NCI-H2107 treated with DMSO at 0.1 percent for 48 hours (cell line): ENCODE measurements at regions not wholly inside any gene's neighbourhood (a gene's known extent, or its start where the extent isn't known, plus 50 kb on each side); places are given as distances from the start of the nearest gene placed in this dataset.
"Not testable (repeated sequence)": the region's sequence is repeated elsewhere in the genome, so short reads cannot be mapped to it uniquely, and the experiment has no call there.

Experiments used
- DNase-seq: peaks from one replicate; lab custom pipeline; 2025; ENCODE audit not compliant: unreplicated experiment; lab: John Stamatoyannopoulos, UW

GRCh38 chr9:10818206-10818605 lies 205.4 kb upstream of the PTPRD start:
- no peak for DNase-seq

- no peak for DNase-seq
Measured at GRCh38 chr9:10835791-10836463, 223.1 kb upstream of the PTPRD start.

GRCh38 chr9:10843151-10843550 lies 230.3 kb upstream of the PTPRD start:
- DNase-seq = no peak

GRCh38 chr9:10855847-10856246 lies 243.0 kb upstream of the PTPRD start:
- DNase-seq = no peak

GRCh38 chr9:10858817-10859216 lies 246.0 kb upstream of the PTPRD start:
- no peak for DNase-seq

- DNase-seq = no peak
Measured at GRCh38 chr9:10863476-10863875, 250.7 kb upstream of the PTPRD start.

- no peak for DNase-seq
Measured at GRCh38 chr9:10867194-10867593, 254.4 kb upstream of the PTPRD start.

GRCh38 chr9:10869687-10870086 lies 256.9 kb upstream of the PTPRD start:
- no peak for DNase-seq

- DNase-seq = no peak
Measured at GRCh38 chr9:10873999-10874398, 261.2 kb upstream of the PTPRD start.

- no peak for DNase-seq
Measured at GRCh38 chr9:10875752-10876151, 262.9 kb upstream of the PTPRD start.

GRCh38 chr9:10876333-10876732 lies 263.5 kb upstream of the PTPRD start:
- no peak for DNase-seq

GRCh38 chr9:10890266-10890665 lies 277.5 kb upstream of the PTPRD start:
- not testable (repeated sequence) for DNase-seq

GRCh38 chr9:10899509-10899908 lies 286.7 kb upstream of the PTPRD start:
- no peak for DNase-seq

- DNase-seq = no peak
Measured at GRCh38 chr9:10903969-10904368, 291.2 kb upstream of the PTPRD start.

- no peak for DNase-seq
Measured at GRCh38 chr9:10910779-10911178, 298.0 kb upstream of the PTPRD start.

- DNase-seq = no peak
Measured at GRCh38 chr9:10911373-10911772, 298.6 kb upstream of the PTPRD start.

- no peak for DNase-seq
Measured at GRCh38 chr9:10917001-10917400, 304.2 kb upstream of the PTPRD start.

GRCh38 chr9:10921671-10922070 lies 308.9 kb upstream of the PTPRD start:
- DNase-seq = no peak

GRCh38 chr9:10925896-10926295 lies 313.1 kb upstream of the PTPRD start:
- no peak for DNase-seq

GRCh38 chr9:10928372-10928771 lies 315.6 kb upstream of the PTPRD start:
- no peak for DNase-seq

GRCh38 chr9:10930081-10930480 lies 317.3 kb upstream of the PTPRD start:
- DNase-seq = no peak

GRCh38 chr9:10946676-10947410 lies 334.0 kb upstream of the PTPRD start:
- no peak for DNase-seq

- DNase-seq = no peak
Measured at GRCh38 chr9:10957878-10958277, 345.1 kb upstream of the PTPRD start.
